Fibroblast of lung (primary cell): ENCODE measurements at regions not wholly inside any gene's neighbourhood (a gene's known extent, or its start where the extent isn't known, plus 50 kb on each side); places are given as distances from the start of the nearest gene placed in this dataset.
A peak's percentile ranks its signal among the peaks of the same experiment; 100 is the strongest.

Source experiments
- DNase-seq, 2 donors: peaks; one replicate each; pipeline versions ENCODE4 v3.0.0 to v3.0.0-alpha.2; 2010; ENCODE audit warnings: low read depth in 2 of 2
- H2AFZ ChIP-seq: 2 replicates; pipeline ENCODE4 v1.5.1; 2012; ENCODE audit warnings: low read length, control low read depth, inconsistent platforms
- H3K27ac ChIP-seq: 2 replicates; pipeline ENCODE4 v1.5.1; 2011; ENCODE audit warnings: low read length, control low read depth; ENCODE audit not compliant: insufficient read depth
- H3K27me3 ChIP-seq: 2 replicates; pipeline ENCODE4 v1.5.1; 2011; ENCODE audit warnings: mild to moderate bottlenecking, low read length; ENCODE audit not compliant: control insufficient read depth, insufficient read depth
- H3K36me3 ChIP-seq: 2 replicates; pipeline ENCODE4 v1.5.1; 2011; ENCODE audit warnings: low read length; ENCODE audit not compliant: control insufficient read depth, insufficient read depth
- H3K4me1 ChIP-seq: 2 replicates; pipeline ENCODE4 v1.5.1; 2011; ENCODE audit warnings: low read length; ENCODE audit not compliant: control insufficient read depth, insufficient read depth; ENCODE audit errors: extremely low read depth
- H3K4me2 ChIP-seq: 2 replicates; pipeline ENCODE4 v1.5.1; 2011; ENCODE audit warnings: low read length, control low read depth; ENCODE audit not compliant: insufficient read depth; ENCODE audit errors: extremely low read depth
- H3K4me3 ChIP-seq, 4 experiments: fragments of 200-600 bp in 1 of 4; sonication (generic) in 1 of 4; replicated peaks in 1 of 4; 2 replicates each; pipeline ENCODE4 v1.5.1; 2011 to 2016; ENCODE audit warnings: low read length in 4 of 4, low read depth in 3 of 4, mild to moderate bottlenecking in 3 of 4, control low read depth in 2 of 4, inconsistent platforms in 1 of 4, mixed read lengths in 1 of 4; ENCODE audit not compliant: insufficient read depth in 1 of 4; ENCODE audit errors: control extremely low read depth in 1 of 4
- H3K79me2 ChIP-seq: 2 replicates; pipeline ENCODE4 v1.5.1; 2012; ENCODE audit warnings: mild to moderate bottlenecking, low read length, inconsistent platforms; ENCODE audit not compliant: control insufficient read depth, insufficient read depth
- H3K9ac ChIP-seq: 2 replicates; pipeline ENCODE4 v1.5.1; 2011; ENCODE audit warnings: mild to moderate bottlenecking, low read length, control low read depth; ENCODE audit not compliant: insufficient read depth
- H3K9me3 ChIP-seq: 2 replicates; pipeline ENCODE4 v1.5.1; 2012; ENCODE audit warnings: low read depth, low read length; ENCODE audit not compliant: control insufficient read depth, insufficient read depth
- H4K20me1 ChIP-seq: 2 replicates; pipeline ENCODE4 v1.5.1; 2011; ENCODE audit warnings: low read length; ENCODE audit not compliant: control insufficient read depth, insufficient read depth; ENCODE audit errors: extremely low read depth
- EZH2 ChIP-seq: IDR thresholded peaks from 2 replicates; pipeline ENCODE4 v1.5.1; 2012; ENCODE audit warnings: low read length, control low read depth, mild to moderate bottlenecking; ENCODE audit errors: missing control alignments
- TF ChIP-seq, protein P1 (sequence below), 2 donors: IDR thresholded peaks in 1 of 2; conservative IDR thresholded peaks in 1 of 2; 1 replicate in 1 of 2; 2 replicates in 1 of 2; pipeline ENCODE4 v1.5.1; 2011 to 2012; ENCODE audit warnings: low read length in 2 of 2, control low read depth in 1 of 2, inconsistent platforms in 1 of 2, low read depth in 1 of 2, mild to moderate bottlenecking in 1 of 2

DNA sequence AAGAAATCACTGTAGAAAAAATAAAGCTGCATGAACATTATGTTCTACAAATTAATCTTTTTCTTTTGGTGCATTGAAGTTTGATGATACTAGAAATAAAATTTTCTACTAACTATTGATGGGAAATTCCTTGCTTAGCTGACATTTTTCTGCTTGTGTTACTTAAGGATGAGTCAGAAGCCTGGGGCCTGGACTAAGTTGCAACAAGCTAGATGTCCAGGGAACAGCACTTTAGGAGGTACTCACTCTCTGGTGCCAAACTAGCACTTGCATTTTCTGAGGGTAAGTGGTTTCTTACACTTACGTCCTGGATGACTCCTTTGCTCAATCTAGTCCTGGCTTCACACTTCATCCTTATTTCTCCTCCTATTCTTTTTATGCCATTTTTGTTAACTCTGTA, 945.1 kb downstream of the IGSF11 start:
- Histone ChIP-seq H3K4me1 (no peaks in the 10 kb centered on the region), H3K27me3 (no peaks in the 10 kb centered on the region), H3K27ac (no peak overlapping the region), H3K79me2 (no peaks in the 10 kb centered on the region), H3K9ac (no peak overlapping the region), H2AFZ (no peak overlapping the region), H3K4me2 (no peak overlapping the region), H3K9me3 (no peaks in the 10 kb centered on the region), H3K4me3 (no peak overlapping the region), H4K20me1 (no peaks in the 10 kb centered on the region), H3K36me3 (no peaks in the 10 kb centered on the region)
- peak; percentile 27 to 47 for DNase-seq
- TF ChIP-seq EZH2 = no peak
- TF ChIP-seq, protein P1, sequence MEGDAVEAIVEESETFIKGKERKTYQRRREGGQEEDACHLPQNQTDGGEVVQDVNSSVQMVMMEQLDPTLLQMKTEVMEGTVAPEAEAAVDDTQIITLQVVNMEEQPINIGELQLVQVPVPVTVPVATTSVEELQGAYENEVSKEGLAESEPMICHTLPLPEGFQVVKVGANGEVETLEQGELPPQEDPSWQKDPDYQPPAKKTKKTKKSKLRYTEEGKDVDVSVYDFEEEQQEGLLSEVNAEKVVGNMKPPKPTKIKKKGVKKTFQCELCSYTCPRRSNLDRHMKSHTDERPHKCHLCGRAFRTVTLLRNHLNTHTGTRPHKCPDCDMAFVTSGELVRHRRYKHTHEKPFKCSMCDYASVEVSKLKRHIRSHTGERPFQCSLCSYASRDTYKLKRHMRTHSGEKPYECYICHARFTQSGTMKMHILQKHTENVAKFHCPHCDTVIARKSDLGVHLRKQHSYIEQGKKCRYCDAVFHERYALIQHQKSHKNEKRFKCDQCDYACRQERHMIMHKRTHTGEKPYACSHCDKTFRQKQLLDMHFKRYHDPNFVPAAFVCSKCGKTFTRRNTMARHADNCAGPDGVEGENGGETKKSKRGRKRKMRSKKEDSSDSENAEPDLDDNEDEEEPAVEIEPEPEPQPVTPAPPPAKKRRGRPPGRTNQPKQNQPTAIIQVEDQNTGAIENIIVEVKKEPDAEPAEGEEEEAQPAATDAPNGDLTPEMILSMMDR (conservative IDR thresholded peaks at IDR 0.05 in 1 of 2, IDR thresholded peaks at IDR 0.05 in 1 of 2; ENCODE audit: low read depth in 1 of 2, low read length in 2 of 2) = no peak

DNA sequence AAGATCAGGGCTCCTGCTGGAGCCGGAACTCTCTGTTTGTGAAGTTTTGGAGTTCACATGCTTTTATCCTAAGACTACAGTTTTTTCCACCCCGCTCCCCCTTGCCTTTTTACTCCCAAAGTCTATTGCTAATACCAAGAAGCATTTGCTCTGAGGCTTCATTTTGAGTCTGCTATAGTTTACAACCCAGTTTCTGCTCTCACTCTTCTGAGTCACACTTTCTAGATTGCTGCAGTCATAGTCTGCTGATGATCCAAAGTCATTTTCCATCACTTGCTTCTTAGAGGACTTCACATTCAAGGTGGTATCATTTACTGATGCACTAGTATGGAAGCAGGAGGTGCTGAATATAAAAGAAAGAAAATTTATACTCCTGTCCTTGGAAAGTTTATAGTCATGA, 937.4 kb downstream of the IGSF11 start:
- no peaks in the 10 kb centered on the region for H3K79me2 ChIP-seq
- no peak overlapping the region for H3K4me3 ChIP-seq
- no peaks in the 10 kb centered on the region for H3K27me3 ChIP-seq
- no peak overlapping the region for H2AFZ ChIP-seq
- no peaks in the 10 kb centered on the region for H3K4me1 ChIP-seq
- no peak overlapping the region for H3K4me2 ChIP-seq
- no peaks in the 10 kb centered on the region for H3K9me3 ChIP-seq
- no peak overlapping the region for H3K27ac ChIP-seq
- DNase-seq = no peak
- TF ChIP-seq EZH2 = no peak
- TF ChIP-seq, protein P1 (conservative IDR thresholded peaks at IDR 0.05 in 1 of 2, IDR thresholded peaks at IDR 0.05 in 1 of 2; ENCODE audit: low read depth in 1 of 2, low read length in 2 of 2) = no peak
- H3K36me3 ChIP-seq = no peaks in the 10 kb centered on the region
- no peak overlapping the region for H3K9ac ChIP-seq
- no peaks in the 10 kb centered on the region for H4K20me1 ChIP-seq

DNA sequence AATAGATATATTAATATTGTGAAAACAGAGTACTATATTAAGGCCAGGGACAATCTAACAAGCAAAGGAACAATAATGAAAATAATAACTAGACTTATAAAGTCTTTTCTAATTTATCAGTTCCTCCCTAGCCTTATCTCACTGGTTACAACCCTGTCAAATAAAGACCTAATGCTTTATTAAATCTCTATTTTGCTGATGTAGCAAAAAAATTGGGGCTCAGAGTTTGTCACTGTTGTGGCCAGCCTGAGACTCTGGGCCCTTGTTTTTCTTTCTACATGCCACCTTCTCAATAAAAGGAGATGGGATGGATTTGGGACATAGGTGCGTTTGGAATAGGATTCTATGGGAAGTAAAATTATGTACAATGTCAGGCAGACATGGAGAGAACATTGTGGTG, 937.0 kb downstream of the IGSF11 start:
- Histone ChIP-seq H3K4me1 (no peaks in the 10 kb centered on the region), H4K20me1 (no peaks in the 10 kb centered on the region), H3K79me2 (no peaks in the 10 kb centered on the region), H3K4me3 (no peak overlapping the region), H3K9ac (no peak overlapping the region), H3K27me3 (no peaks in the 10 kb centered on the region), H3K36me3 (no peaks in the 10 kb centered on the region), H3K27ac (no peak overlapping the region), H2AFZ (no peak overlapping the region), H3K9me3 (no peaks in the 10 kb centered on the region), H3K4me2 (no peak overlapping the region)
- TF ChIP-seq, protein P1 (conservative IDR thresholded peaks at IDR 0.05 in 1 of 2, IDR thresholded peaks at IDR 0.05 in 1 of 2; ENCODE audit: low read depth in 1 of 2, low read length in 2 of 2) = no peak
- no peak for TF ChIP-seq EZH2
- DNase-seq = no peak
